Natural killer cell (primary cell): ENCODE measurements at regions not wholly inside any gene's neighbourhood (a gene's known extent, or its start where the extent isn't known, plus 50 kb on each side); places are given as distances from the start of the nearest gene placed in this dataset.

ENCODE experiments used
- ATAC-seq, 3 donors: fragments of 150-1000 bp in 2 of 3; fragments of 200-7000 bp in 1 of 3; cut with Tn5 transposase; 1 replicate in 1 of 3; 2 replicates in 2 of 3; pipeline ENCODE4 v1.10.0; 2021; ENCODE audit warnings: mild to moderate bottlenecking in 2 of 3, moderate library complexity in 2 of 3
- DNase-seq, 2 donors: peaks; one replicate each; pipeline versions ENCODE4 v3.0.0 to v3.0.0-alpha.2; 2013 to 2021; ENCODE audit warnings: mixed read lengths in 1 of 2
- H3K27ac ChIP-seq: one replicate; pipeline ENCODE4 v1.5.1; 2013; ENCODE audit warnings: mild to moderate bottlenecking, low read length
- H3K27me3 ChIP-seq: one replicate; pipeline ENCODE4 v1.6.1; 2013; ENCODE audit warnings: low read length; ENCODE audit not compliant: control insufficient read depth, insufficient read depth
- H3K36me3 ChIP-seq: one replicate; pipeline ENCODE4 v1.6.1; 2013; ENCODE audit warnings: low read length; ENCODE audit not compliant: control insufficient read depth, insufficient read depth
- H3K4me1 ChIP-seq: one replicate; pipeline ENCODE4 v1.6.1; 2013; ENCODE audit warnings: low read length; ENCODE audit not compliant: control insufficient read depth, insufficient read depth
- H3K4me3 ChIP-seq: one replicate; pipeline ENCODE4 v1.5.1; 2013; ENCODE audit warnings: low read length
- H3K9me3 ChIP-seq: one replicate; pipeline ENCODE4 v1.6.1; 2013; ENCODE audit warnings: low read length; ENCODE audit not compliant: control insufficient read depth, insufficient read depth
- H3K27ac Mint-ChIP-seq, 2 donors: one replicate each; pipeline ENCODE4 v1.8.0; 2022; ENCODE audit warnings: mild to moderate bottlenecking in 2 of 2, mixed read lengths in 2 of 2, moderate library complexity in 1 of 2
- H3K27me3 Mint-ChIP-seq, 2 donors: one replicate each; pipeline ENCODE4 v1.8.0; 2022; ENCODE audit warnings: low read depth in 2 of 2, mixed read lengths in 2 of 2
- H3K36me3 Mint-ChIP-seq: one replicate; pipeline ENCODE4 v1.8.0; 2022; ENCODE audit warnings: mixed read lengths
- H3K4me1 Mint-ChIP-seq, 2 donors: one replicate each; pipeline ENCODE4 v1.8.0; 2022; ENCODE audit warnings: mixed read lengths in 2 of 2
- H3K4me3 Mint-ChIP-seq: one replicate; pipeline ENCODE4 v1.8.0; 2022; ENCODE audit warnings: mild to moderate bottlenecking, moderate library complexity, mixed read lengths
- H3K9me3 Mint-ChIP-seq, 2 donors: one replicate each; pipeline ENCODE4 v1.8.0; 2022; ENCODE audit warnings: mixed read lengths in 2 of 2
- WGBS: methylation state at CpG from one replicate; pipeline ENCODE4 v1.1.7; 2013; ENCODE audit warnings: missing lambda C conversion rate; ENCODE audit not compliant: insufficient coverage; 5-methylcytosine and 5-hydroxymethylcytosine counted together
- intact Hi-C: fragments of 100-400 bp; cut with micrococcal nuclease; formaldehyde crosslinking; loops from one replicate; pipeline ENCODE4 v1.14.2; 2022
- TF ChIP-seq, protein P1 (sequence below): fragments of 200-600 bp; IDR thresholded peaks from one replicate; pipeline ENCODE4 v1.8.0; 2022; ENCODE audit warnings: antibody characterized with exemption

DNA sequence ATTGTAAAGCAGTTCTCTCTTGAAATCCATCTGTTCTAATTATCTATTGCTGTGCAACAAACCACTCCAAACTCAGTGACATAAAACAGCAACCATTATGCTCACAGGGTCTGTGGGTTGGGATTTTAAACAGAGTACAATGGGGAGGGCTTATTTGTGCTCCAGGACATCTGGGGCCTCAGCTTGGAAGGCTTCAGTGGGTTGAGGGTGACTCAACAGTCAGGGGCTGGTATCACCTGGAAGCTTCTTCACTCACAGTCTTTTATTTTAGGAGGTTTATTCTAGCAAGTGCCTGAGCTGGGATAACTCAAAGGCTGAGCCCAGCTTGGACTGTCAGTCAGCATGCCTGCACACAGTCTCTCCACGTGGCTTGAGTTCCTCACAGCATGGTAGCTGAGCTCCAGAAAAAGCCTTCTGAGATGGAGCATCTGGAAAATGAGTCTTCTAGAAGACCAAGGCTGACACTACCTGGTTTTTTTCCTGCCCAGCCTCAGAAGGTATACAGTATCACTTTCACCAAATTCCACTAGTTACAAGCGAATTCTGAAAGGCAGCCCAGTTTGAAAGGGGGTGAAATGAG, 234.6 kb upstream of the ID4 start:
- Mint-ChIP-seq H3K4me1 (no peaks in the 10 kb centered on the region), H3K4me3 (no peak overlapping the region), H3K27me3 (no peaks in the 10 kb centered on the region), H3K9me3 (peaks cover 6 to 11% of the 10 kb centered on the region in 2 donors), H3K27ac (no peak overlapping the region), H3K36me3 (peaks cover 8% of the 10 kb centered on the region)
- TF ChIP-seq, protein P1, sequence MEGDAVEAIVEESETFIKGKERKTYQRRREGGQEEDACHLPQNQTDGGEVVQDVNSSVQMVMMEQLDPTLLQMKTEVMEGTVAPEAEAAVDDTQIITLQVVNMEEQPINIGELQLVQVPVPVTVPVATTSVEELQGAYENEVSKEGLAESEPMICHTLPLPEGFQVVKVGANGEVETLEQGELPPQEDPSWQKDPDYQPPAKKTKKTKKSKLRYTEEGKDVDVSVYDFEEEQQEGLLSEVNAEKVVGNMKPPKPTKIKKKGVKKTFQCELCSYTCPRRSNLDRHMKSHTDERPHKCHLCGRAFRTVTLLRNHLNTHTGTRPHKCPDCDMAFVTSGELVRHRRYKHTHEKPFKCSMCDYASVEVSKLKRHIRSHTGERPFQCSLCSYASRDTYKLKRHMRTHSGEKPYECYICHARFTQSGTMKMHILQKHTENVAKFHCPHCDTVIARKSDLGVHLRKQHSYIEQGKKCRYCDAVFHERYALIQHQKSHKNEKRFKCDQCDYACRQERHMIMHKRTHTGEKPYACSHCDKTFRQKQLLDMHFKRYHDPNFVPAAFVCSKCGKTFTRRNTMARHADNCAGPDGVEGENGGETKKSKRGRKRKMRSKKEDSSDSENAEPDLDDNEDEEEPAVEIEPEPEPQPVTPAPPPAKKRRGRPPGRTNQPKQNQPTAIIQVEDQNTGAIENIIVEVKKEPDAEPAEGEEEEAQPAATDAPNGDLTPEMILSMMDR = no peak
- no peaks in the 10 kb centered on the region for H3K27me3 ChIP-seq
- no peaks in the 10 kb centered on the region for H3K4me1 ChIP-seq
- intact Hi-C loops = no loop called here
- no peak for DNase-seq
- no peak overlapping the region for H3K4me3 ChIP-seq
- no peaks in the 10 kb centered on the region for H3K36me3 ChIP-seq
- 74% methylated on average over 2 of the region's 2 CpGs for WGBS
- no peak overlapping the region for H3K27ac ChIP-seq
- H3K9me3 ChIP-seq = no peaks in the 10 kb centered on the region
- no peak for ATAC-seq

GRCh38 chr6:19603721-19604120, 233.4 kb upstream of the ID4 start:
- Mint-ChIP-seq H3K4me3 (no peak overlapping the region), H3K4me1 (no peaks in the 10 kb centered on the region), H3K27me3 (no peaks in the 10 kb centered on the region), H3K36me3 (peaks cover 8% of the 10 kb centered on the region), H3K27ac (no peak overlapping the region), H3K9me3 (peaks cover 6 to 11% of the 10 kb centered on the region in 2 donors)
- TF ChIP-seq, protein P1 = no peak
- no peaks in the 10 kb centered on the region for H3K36me3 ChIP-seq
- H3K27ac ChIP-seq = no peak overlapping the region
- ATAC-seq (no peak), DNase-seq (no peak)
- no peaks in the 10 kb centered on the region for H3K9me3 ChIP-seq
- H3K4me1 ChIP-seq = no peaks in the 10 kb centered on the region
- no peak overlapping the region for H3K4me3 ChIP-seq
- 88% methylated on average over 1 of the region's 1 CpG for WGBS
- no peaks in the 10 kb centered on the region for H3K27me3 ChIP-seq
- intact Hi-C loops = no loop called here

DNA sequence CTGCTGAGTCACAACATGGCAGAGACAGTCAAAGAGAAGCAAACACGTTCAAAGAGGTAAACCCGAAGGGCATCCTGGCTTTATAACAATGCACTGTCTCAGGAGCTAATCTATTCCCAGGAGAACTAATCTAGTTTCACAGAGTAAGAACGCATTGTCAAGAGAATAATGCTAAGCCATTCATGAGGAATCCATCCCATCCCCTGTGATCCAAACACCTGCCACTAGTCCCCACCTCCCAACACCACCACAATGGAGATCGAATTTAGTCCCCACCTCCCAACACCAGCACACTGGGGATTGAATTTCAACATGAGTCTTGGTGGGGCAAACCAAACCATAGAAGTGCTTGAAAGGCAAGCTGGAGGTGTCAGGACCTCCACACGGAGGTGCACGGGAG, 231.5 kb upstream of the ID4 start:
- no peaks in the 10 kb centered on the region for H3K27me3 ChIP-seq
- H3K36me3 ChIP-seq = no peaks in the 10 kb centered on the region
- H3K27ac Mint-ChIP-seq = no peak overlapping the region
- H3K27ac ChIP-seq = no peak overlapping the region
- ATAC-seq (no peak), DNase-seq (no peak)
- H3K4me1 ChIP-seq = no peaks in the 10 kb centered on the region
- TF ChIP-seq, protein P1 = no peak
- H3K36me3 Mint-ChIP-seq = peaks cover 8% of the 10 kb centered on the region
- H3K4me1 Mint-ChIP-seq = no peaks in the 10 kb centered on the region
- intact Hi-C loops = no loop called here
- H3K9me3 Mint-ChIP-seq = peaks cover 6 to 11% of the 10 kb centered on the region in 2 donors
- 86% methylated on average over 6 of the region's 6 CpGs for WGBS
- no peaks in the 10 kb centered on the region for H3K9me3 ChIP-seq
- H3K4me3 ChIP-seq = no peak overlapping the region
- no peak overlapping the region for H3K4me3 Mint-ChIP-seq
- no peaks in the 10 kb centered on the region for H3K27me3 Mint-ChIP-seq

DNA sequence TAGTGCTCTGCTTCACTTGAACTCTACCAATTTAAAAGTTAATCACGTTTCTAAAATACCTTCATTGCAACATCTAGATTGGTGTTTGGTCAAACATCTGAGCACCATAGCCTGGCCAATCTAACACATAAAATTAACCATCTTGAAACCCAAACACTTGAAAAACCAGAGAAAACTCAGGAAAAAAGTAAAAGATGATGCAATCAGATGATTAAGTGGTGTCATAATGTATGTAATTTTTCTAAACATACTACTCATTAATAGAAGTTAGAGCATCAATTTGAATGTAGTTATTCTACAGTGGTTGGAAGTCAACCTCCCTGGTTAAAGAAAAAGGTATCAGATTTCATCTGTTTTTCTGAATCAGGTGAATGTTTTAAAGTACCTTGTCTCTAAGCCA, 228.6 kb upstream of the ID4 start:
- TF ChIP-seq, protein P1 = no peak
- no peaks in the 10 kb centered on the region for H3K4me1 Mint-ChIP-seq
- ATAC-seq = no peak
- peaks cover 8% of the 10 kb centered on the region for H3K36me3 Mint-ChIP-seq
- H3K9me3 Mint-ChIP-seq = peaks cover 6 to 11% of the 10 kb centered on the region in 2 donors
- Histone ChIP-seq H3K27me3 (no peaks in the 10 kb centered on the region), H3K27ac (no peak overlapping the region), H3K4me3 (no peak overlapping the region), H3K9me3 (no peaks in the 10 kb centered on the region), H3K36me3 (no peaks in the 10 kb centered on the region), H3K4me1 (no peaks in the 10 kb centered on the region)
- intact Hi-C loops = no loop called here
- H3K27ac Mint-ChIP-seq = no peak overlapping the region
- H3K4me3 Mint-ChIP-seq = no peak overlapping the region
- 63% methylated on average over 1 of the region's 1 CpG for WGBS
- no peaks in the 10 kb centered on the region for H3K27me3 Mint-ChIP-seq
- no peak for DNase-seq
